D721Med (cell line): ENCODE measurements at regions not wholly inside any gene's neighbourhood (a gene's known extent, or its start where the extent isn't known, plus 50 kb on each side); places are given as distances from the start of the nearest gene placed in this dataset.

Source experiments
- DNase-seq: peaks from one replicate; pipeline ENCODE4 v3.0.0; 2011; ENCODE audit warnings: low spot score; ENCODE audit not compliant: insufficient read length
- FAIRE-seq: peaks from 2 replicates; lab custom pipeline; 2011; peaks lifted over from hg19 to GRCh38; lab: Jason Lieb, UNC
- TF ChIP-seq, protein P1 (sequence below): IDR thresholded peaks from 2 replicates; pipeline ENCODE4 v1.5.1; 2012; ENCODE audit warnings: mild to moderate bottlenecking, control low read depth; ENCODE audit not compliant: insufficient read depth; ENCODE audit errors: missing control alignments

DNA sequence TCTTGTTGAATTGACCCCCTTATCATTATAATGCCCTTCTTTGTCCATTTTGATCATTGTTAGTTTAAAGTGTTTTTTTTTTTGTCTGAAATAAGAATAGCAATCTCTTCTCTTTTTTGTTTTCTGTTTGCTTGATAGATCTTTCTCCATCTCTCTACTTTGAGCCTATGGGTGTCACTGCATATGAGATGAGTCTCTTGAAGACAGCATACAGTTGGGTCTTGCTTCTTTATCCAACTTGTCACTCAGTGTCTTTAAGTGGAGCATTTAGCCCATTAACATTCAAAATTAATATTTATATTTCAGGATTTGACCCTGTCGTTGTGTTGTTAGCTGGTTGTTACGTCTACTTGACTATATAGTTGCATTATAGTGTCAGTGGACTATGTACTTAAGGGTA, 135.4 kb downstream of the HMHB1 start:
- TF ChIP-seq, protein P1, sequence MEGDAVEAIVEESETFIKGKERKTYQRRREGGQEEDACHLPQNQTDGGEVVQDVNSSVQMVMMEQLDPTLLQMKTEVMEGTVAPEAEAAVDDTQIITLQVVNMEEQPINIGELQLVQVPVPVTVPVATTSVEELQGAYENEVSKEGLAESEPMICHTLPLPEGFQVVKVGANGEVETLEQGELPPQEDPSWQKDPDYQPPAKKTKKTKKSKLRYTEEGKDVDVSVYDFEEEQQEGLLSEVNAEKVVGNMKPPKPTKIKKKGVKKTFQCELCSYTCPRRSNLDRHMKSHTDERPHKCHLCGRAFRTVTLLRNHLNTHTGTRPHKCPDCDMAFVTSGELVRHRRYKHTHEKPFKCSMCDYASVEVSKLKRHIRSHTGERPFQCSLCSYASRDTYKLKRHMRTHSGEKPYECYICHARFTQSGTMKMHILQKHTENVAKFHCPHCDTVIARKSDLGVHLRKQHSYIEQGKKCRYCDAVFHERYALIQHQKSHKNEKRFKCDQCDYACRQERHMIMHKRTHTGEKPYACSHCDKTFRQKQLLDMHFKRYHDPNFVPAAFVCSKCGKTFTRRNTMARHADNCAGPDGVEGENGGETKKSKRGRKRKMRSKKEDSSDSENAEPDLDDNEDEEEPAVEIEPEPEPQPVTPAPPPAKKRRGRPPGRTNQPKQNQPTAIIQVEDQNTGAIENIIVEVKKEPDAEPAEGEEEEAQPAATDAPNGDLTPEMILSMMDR: no peak
- DNase-seq (no peak), FAIRE-seq (no peak)

DNA sequence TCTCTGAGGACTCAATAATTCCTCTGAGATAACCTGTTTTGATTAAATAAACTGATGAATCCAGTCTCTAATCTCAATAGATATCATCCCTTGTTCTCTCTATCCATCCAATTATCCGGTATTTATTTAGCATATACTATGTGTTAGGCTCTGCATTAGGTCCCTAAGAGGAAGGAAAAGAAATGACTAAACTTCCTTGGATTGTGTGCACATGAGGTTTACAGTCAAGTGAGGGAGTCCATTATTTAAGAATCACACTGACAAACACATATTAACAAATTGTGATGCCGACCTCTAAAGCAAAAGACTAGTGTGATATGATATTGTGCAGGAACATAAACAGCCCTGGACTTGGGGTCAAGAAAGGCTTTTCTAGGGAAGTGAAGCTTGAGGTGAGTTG, 140.8 kb downstream of the HMHB1 start:
- no peak for FAIRE-seq
- no peak for DNase-seq
- TF ChIP-seq, protein P1: no peak

DNA sequence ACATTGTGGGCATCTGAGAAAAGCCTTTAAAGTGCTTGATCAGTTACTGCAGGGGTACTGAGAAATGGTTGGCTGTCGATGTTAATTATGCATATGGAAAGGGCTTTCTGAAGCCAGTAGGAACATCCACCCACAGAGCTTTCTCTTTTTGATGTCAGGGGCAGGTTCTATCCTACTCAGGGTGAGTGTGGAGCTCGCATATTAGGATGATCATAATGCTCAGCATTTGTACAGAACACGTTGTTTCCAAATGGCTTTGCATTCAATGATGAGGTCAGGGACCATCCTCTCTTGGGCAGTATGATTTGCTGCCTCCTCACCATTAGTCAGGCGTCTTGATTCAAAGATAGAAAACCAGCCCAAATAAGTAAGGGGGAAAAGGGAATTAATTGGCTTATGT, 141.9 kb downstream of the HMHB1 start:
- TF ChIP-seq, protein P1: no peak
- no peak for DNase-seq
- FAIRE-seq: no peak

DNA sequence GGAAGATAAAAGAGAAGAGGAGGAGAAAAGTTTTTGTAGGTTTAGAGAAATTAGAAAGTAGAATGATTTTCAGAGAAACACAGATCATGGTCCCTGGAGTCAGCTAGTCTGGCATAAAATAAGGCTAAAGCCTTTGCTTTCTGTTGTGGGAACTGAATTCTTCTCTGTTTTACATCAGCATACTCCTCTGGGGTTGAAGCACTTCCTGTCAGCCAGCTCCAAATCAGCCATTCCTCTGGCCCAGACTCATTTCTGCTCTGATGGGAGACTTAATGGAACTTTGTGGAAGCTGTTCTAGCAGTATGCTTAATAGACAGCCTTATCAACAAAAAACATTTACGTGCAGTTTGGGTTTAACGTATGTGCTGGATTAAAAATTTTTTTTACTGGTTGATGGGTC, 143.2 kb downstream of the HMHB1 start:
- DNase-seq: no peak
- FAIRE-seq: no peak
- TF ChIP-seq, protein P1: no peak

DNA sequence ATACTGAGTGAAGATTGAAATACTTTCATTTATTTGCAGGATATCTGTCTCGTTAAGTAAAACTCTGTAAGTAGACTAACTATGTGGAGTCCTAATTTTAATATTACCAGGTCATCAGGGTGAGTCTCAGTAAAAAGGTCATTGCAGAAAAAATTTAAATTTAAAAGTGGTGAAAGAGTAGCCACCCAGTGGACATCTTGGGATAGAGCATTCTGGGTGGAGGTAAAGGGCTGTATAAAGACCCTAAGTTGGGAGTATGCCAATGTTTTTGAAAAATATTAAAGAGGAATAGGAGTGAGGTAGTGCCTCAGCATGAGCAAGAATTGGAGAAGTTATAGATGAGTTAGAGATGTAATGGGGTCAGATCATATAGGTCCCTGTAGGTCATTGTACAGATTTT, 145.5 kb downstream of the HMHB1 start:
- DNase-seq (no peak), FAIRE-seq (no peak)
- TF ChIP-seq, protein P1: peak; percentile 0

DNA sequence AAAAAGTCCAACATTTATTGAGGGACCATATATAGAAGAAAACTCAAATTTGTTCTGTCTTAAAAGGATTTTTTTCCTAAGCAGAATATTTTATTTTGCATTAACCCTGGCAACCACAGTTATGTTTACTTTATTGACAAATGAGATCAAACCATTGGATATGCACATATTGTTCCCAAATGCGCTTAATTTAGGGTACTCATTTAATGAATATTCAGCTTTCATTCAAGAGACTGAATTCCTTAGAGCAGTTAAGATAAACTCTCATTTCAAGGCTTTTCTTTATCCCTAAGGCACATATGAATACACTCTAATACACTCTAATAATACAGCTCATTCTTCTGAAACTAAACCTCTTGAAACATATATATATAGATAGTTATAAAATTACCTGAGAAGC, 150.2 kb downstream of the HMHB1 start:
- TF ChIP-seq, protein P1: no peak
- DNase-seq: no peak

DNA sequence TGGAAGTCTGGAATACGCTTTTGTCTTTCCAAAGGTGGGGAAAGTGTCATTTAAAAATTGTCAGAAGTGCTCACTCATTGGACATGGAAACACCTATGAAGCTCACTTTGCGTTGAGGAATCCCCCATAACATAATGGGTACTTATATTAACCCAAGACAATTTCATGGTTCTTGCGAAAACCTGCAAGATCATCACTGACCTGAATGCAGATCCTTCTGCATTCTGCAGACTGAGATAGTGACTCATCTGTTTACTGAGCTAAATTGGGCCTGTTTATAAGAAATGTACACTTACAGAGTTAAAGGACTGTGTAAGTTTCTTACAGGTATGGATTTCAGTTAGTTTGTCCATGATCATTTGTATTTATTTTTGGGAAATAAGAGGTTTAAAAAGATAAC, 153.0 kb downstream of the HMHB1 start:
- no peak for DNase-seq
- no peak for FAIRE-seq
- TF ChIP-seq, protein P1: no peak

More for the DNA sequence above, 150.2 kb downstream of the HMHB1 start:
- no peak for FAIRE-seq
